ENCODE measurements at regions not wholly inside any gene's neighbourhood (a gene's known extent, or its start where the extent isn't known, plus 50 kb on each side); places are given as distances from the start of the nearest gene placed in this dataset.

DNA sequence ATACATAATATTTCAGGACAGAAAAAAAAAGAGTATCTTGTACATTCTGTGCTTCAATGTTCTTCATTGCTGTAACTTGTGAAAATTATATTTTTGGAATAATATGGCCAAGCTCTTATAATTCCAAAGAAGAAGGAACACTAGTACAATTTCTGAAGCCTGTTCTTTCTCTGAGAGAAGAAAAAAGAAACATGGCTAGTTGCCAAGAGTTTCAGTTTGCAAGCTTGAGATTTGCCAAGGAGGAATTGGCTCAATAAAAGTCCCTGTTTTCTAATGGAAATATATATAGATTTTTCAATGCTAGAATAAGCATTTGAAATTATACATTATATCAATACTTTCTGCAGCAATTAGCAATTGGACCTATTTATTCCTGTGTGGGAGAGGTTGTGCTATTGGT is 285.2 kb upstream of the NEGR1 start:
- DNase-seq (ENCODE audit: low spot score) (no peak), FAIRE-seq (no peak)

- FAIRE-seq = no peak
- no peak for DNase-seq (ENCODE audit: low spot score)
These were observed 282.4 kb upstream of the NEGR1 start for GRCh38 chr1:72564749-72565148.

DNA sequence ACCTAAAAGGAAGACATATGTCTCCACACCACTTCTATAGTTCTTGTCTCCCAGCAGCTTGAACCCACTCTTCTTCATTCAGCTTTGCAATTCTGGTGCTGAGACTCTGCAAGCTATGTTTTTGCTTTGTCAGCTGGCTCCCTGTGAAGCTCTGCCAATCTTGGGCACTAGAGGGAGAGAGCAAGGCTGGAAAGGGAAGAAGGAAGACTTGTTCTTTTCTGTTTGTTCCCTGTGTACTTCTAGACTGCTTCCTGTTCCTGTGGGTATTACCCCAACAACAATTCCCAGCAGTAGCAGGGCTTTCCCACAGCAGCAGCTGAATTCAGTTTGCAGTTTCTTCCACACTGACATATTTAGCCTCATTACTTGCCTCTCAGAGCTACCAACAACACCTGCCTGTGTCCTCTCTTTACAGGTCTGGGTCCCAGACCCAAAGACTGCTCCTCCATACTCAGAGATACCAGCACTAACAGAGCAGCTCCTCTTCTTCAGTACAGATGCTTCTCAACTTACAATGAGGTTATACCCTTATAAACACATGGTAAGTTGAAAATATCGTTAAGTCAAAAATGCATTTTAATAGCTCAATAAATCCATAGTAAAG is 275.2 kb upstream of the NEGR1 start:
- FAIRE-seq = no peak
- no peak for DNase-seq (ENCODE audit: low spot score)

- FAIRE-seq (no peak), DNase-seq (ENCODE audit: low spot score) (no peak)
These were observed 265.1 kb upstream of the NEGR1 start for GRCh38 chr1:72547412-72547811.

DNA sequence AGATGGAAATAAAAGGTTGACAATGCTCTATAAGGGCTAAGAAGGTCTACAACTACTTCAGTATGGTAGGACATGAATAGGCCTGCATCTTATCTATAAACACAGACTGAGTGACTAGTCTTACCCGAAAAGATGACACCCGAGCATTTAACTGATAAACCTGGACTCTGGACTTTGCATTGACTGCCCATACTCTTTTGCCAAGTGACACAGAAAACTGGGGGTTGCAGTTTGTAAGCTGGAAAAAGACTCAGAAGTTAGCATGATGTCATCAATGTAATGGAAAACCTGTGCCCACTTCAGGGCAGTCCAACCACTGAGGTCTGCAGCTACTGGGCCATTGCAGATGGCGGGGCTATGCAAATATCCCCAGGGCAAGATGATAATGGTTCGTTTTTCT is 258.3 kb upstream of the NEGR1 start:
- FAIRE-seq = no peak
- DNase-seq (ENCODE audit: low spot score) = no peak

- FAIRE-seq = no peak
These were observed 253.1 kb upstream of the NEGR1 start for GRCh38 chr1:72535470-72535869.

DNA sequence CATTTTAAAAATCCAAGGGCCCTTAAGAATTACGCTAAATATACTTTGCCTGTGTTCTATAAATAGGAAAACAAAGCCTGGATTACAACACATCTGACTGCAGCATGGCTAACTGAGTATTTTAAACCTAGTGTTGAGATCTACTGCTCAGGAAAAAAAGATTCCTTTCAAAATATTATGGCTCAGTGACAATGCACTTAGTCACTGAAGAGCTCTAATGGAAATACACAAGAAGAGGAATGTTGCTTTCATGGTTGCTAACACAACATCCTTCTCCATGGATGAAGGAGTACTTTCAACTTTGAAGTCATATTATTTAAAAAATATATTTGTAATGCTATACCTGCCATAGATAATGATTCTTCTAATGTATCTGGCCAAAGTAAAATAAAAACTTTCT is 248.3 kb upstream of the NEGR1 start:
- FAIRE-seq (no peak), DNase-seq (ENCODE audit: low spot score) (no peak)

More at GRCh38 chr1:72535470-72535869, 253.1 kb upstream of the NEGR1 start:
- DNase-seq (ENCODE audit: low spot score) = no peak

DNA sequence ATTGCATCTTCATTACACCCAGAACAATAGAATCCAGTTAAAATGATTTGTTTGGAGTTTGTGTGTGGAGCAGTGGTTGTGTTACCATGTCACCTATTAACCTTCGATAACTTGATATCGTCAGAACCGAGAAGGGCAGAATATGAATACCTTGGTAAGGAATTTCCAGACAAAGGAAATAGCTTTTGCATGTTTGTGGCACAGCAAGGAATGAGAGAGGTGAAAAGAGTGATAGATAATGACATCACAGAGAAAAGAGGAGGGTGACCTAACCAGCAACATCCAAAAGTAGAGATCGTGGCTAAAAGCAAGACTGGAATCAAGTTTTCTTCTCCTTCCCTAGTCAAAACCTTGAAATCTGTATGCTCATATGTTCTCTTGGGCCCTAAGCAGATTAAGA is 244.6 kb upstream of the NEGR1 start:
- FAIRE-seq (no peak), DNase-seq (ENCODE audit: low spot score) (no peak)

DNA sequence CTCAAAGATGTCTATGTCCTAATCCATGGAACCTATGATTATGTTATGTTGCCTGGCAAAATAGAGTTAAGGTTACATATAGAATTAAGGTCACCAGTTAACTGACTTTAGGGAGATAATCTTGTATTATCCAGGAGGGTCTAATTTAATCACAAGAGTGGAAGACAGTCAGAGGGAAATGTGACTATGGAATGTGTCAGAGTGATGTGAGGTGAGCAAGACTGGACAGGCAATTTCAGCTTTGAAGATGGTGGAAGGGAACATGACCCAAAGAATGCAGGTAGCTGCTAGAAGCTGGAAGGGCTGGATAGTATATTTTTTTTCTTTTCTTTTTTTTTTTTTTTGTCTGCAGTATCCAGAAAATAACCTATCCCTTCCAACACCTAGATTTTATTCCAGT is 241.7 kb upstream of the NEGR1 start:
- DNase-seq (ENCODE audit: low spot score) (no peak), FAIRE-seq (no peak)

- no peak for DNase-seq (ENCODE audit: low spot score)
- no peak for FAIRE-seq
These were observed 239.3 kb upstream of the NEGR1 start for GRCh38 chr1:72521659-72522058.

- FAIRE-seq = no peak
- no peak for DNase-seq (ENCODE audit: low spot score)
These were observed 234.5 kb upstream of the NEGR1 start for GRCh38 chr1:72516826-72517225.

DNA sequence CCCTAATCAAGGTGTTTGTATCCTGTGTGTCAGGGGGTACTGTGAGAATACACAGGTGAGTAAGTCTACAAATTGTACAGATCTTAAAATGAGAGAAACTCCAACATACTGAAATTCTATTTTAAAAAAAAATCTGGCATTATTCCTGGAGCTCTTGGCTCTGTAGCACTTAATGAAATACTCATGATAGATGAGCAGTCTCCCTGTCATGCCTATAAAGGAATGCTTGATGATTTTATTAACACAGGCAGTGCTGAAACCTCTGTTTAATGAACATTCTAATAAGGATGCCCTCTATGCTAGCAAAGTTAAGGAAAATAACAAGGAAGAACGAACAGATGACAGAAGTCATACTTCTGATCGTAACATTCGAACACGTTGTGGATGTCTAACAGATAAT is 233.9 kb upstream of the NEGR1 start:
- FAIRE-seq (no peak), DNase-seq (ENCODE audit: low spot score) (no peak)

GRCh38 chr1:72498371-72498770 is 216.0 kb upstream of the NEGR1 start:
- no peak for FAIRE-seq
- DNase-seq (ENCODE audit: low spot score) = no peak

GRCh38 chr1:72489801-72490200 is 207.5 kb upstream of the NEGR1 start:
- FAIRE-seq = no peak

DNA sequence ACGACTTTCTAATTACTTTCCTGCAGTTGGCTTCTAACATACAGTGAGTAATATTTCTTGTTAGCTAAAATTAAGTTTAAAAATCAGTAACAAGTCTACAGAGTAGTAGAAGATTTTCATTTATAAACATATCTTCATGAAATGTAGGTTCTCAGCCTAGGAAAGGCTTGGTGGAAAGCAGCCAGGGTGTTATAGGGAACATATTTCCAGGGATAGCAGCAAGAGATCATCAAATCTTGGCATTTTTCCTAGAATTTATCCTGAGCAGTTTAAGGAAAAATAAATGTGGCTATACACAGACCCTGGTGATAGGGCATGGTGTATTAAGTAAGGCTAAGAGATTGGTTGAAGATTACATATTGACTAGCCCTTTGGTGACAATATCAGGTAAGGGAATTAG is 203.5 kb upstream of the NEGR1 start:
- DNase-seq (ENCODE audit: low spot score) (no peak), FAIRE-seq (no peak)

More at GRCh38 chr1:72489801-72490200, 207.5 kb upstream of the NEGR1 start:
- DNase-seq (ENCODE audit: low spot score) = no peak

GRCh38 chr1:72483846-72484357 is 201.6 kb upstream of the NEGR1 start:
- DNase-seq (ENCODE audit: low spot score) (no peak), FAIRE-seq (no peak)

DNA sequence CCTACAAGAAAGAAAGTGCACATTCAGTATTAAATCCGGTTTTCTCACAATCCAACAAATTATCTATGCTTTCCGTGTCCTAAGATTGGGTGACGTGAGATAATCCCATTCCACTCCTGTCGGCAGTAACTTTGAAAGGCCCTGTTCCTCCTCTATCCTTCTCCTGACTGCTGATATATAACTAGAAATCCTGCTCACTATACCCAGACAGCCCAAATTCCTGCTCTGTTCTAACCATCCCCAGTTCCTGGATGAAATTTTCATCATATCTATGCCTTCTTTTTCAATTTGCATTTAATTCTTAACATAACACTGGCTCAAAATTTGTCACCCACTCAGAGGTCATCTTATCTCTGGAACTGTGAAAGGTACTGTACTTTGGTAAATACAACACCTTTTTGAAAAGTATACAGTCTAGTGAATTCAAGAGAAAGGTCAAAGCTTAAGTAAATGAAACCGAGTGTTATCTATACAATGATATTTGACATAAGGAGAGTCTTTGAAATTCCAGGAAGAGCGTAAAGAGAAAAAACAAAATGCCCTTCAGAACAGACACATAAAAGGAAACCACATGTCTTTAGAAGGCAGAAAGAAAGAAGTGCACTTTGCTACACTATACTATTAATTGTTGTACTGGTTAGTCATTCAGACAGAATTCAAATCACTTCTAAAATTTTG is 200.5 kb upstream of the NEGR1 start:
- FAIRE-seq = no peak
- DNase-seq (ENCODE audit: low spot score) = no peak

DNA sequence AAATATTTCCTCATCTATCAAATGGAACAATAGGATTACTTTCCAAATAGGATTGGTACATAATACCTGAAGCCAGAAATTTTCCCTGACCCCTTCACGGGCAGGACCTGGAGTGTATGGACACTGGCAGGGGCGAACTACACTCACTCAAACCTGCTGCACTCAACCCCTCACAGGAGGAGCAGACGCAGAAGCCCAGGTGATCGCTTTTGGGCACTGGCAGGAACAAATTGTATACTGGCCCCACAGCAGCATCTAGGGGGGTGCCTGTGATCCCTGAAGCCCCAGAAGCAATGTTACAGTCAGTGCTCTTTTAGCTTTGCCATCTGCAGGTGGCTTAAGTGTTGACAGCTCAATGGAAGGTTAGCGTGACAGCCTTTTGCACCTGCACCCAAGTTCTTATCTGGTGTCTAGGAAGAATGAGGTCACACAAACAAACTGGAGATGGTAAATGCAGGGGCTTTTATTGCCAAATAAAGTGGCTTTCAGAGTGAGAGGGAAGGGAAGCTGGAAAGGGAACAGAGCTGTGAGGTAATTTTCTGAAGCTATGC is 199.2 kb upstream of the NEGR1 start:
- no peak for DNase-seq (ENCODE audit: low spot score)

DNA sequence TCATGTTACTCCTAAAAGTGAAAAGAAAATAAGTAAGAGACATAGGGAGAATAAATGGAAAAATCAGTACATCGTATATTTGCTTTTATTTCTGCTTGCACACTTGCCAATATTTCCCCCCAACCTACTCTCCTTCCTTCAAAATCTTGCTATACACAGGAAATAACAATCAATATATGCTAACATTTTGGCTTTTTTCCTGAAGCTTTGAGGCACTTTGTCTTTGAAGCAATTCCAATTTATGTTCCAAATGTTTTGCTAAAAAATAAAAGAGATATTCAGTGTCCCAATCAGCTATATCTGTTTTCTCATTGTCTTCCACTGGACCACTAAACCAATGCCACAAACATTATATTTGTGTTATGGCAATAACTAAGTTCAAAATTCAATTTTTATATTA is 184.0 kb upstream of the NEGR1 start:
- FAIRE-seq = no peak
- DNase-seq (ENCODE audit: low spot score) = no peak

More for the DNA sequence above, 199.2 kb upstream of the NEGR1 start:
- FAIRE-seq = no peak

- no peak for DNase-seq (ENCODE audit: low spot score)
- FAIRE-seq = no peak
These were observed 180.0 kb upstream of the NEGR1 start for GRCh38 chr1:72462186-72462905.

- no peak for DNase-seq (ENCODE audit: low spot score)
These were observed 159.9 kb upstream of the NEGR1 start for GRCh38 chr1:72442262-72442661.

GRCh38 chr1:72439036-72439435 is 156.7 kb upstream of the NEGR1 start:
- DNase-seq (ENCODE audit: low spot score) (no peak), FAIRE-seq (no peak)

More at GRCh38 chr1:72442262-72442661, 159.9 kb upstream of the NEGR1 start:
- no peak for FAIRE-seq
